ENCODE measurements at regions not wholly inside any gene's neighbourhood (a gene's known extent, or its start where the extent isn't known, plus 50 kb on each side); places are given as distances from the start of the nearest gene placed in this dataset.

GRCh38 chr11:107202241-107202640 lies 184.0 kb upstream of the GUCY1A2 start:
- DNase-seq (ENCODE audit: low read depth) = no peak
- H3K4me3 ChIP-seq (replicated peaks; ENCODE audit: low read depth, low read length) = no peak overlapping the region
- no peak for TF ChIP-seq CTCF (IDR thresholded peaks at IDR 0.05; ENCODE audit: low read length, missing control alignments)

GRCh38 chr11:107198490-107199007 lies 180.3 kb upstream of the GUCY1A2 start:
- DNase-seq (ENCODE audit: low read depth) = no peak
- no peak for TF ChIP-seq CTCF (IDR thresholded peaks at IDR 0.05; ENCODE audit: low read length, missing control alignments)
- no peak overlapping the region for H3K4me3 ChIP-seq (replicated peaks; ENCODE audit: low read depth, low read length)

GRCh38 chr11:107197932-107198331 lies 179.7 kb upstream of the GUCY1A2 start:
- TF ChIP-seq CTCF (IDR thresholded peaks at IDR 0.05; ENCODE audit: low read length, missing control alignments) = no peak
- H3K4me3 ChIP-seq (replicated peaks; ENCODE audit: low read depth, low read length) = no peak overlapping the region
- no peak for DNase-seq (ENCODE audit: low read depth)

- no peak overlapping the region for H3K4me3 ChIP-seq (replicated peaks; ENCODE audit: low read depth, low read length)
- TF ChIP-seq CTCF (IDR thresholded peaks at IDR 0.05; ENCODE audit: low read length, missing control alignments) = no peak
- no peak for DNase-seq (ENCODE audit: low read depth)
Observed at GRCh38 chr11:107196732-107197131, 178.5 kb upstream of the GUCY1A2 start.

GRCh38 chr11:107184986-107185385 lies 166.7 kb upstream of the GUCY1A2 start:
- no peak for DNase-seq (ENCODE audit: low read depth)
- no peak overlapping the region for H3K4me3 ChIP-seq (replicated peaks; ENCODE audit: low read depth, low read length)
- TF ChIP-seq CTCF (IDR thresholded peaks at IDR 0.05; ENCODE audit: low read length, missing control alignments) = no peak

GRCh38 chr11:107183953-107184352 lies 165.7 kb upstream of the GUCY1A2 start:
- DNase-seq (ENCODE audit: low read depth) = no peak
- no peak overlapping the region for H3K4me3 ChIP-seq (replicated peaks; ENCODE audit: low read depth, low read length)
- TF ChIP-seq CTCF (IDR thresholded peaks at IDR 0.05; ENCODE audit: low read length, missing control alignments) = no peak

GRCh38 chr11:107182978-107183377 lies 164.7 kb upstream of the GUCY1A2 start:
- DNase-seq (ENCODE audit: low read depth) = no peak
- no peak for TF ChIP-seq CTCF (IDR thresholded peaks at IDR 0.05; ENCODE audit: low read length, missing control alignments)
- no peak overlapping the region for H3K4me3 ChIP-seq (replicated peaks; ENCODE audit: low read depth, low read length)

All from fibroblast of pulmonary artery (primary cell).